GM18868 (cell line): ENCODE measurements at regions not wholly inside any gene's neighbourhood (a gene's known extent, or its start where the extent isn't known, plus 50 kb on each side); places are given as distances from the start of the nearest gene placed in this dataset.
"Not testable (repeated sequence)": the region's sequence is repeated elsewhere in the genome, so short reads cannot be mapped to it uniquely, and the experiment has no call there.

ENCODE experiments used
- ATAC-seq: cut with Tn5 transposase; IDR thresholded peaks from one replicate; pipeline ENCODE4 v1.9.1; 2021; ENCODE audit warnings: mild to moderate bottlenecking, moderate library complexity; ENCODE audit not compliant: unreplicated experiment

GRCh38 chr13:80684217-80684991, 343.5 kb upstream of the SPRY2 start:
- ATAC-seq = no peak

- no peak for ATAC-seq
These were observed 339.9 kb upstream of the SPRY2 start for GRCh38 chr13:80680786-80681366.

- ATAC-seq = no peak
These were observed 338.5 kb upstream of the SPRY2 start for GRCh38 chr13:80679423-80679822.

GRCh38 chr13:80677227-80677626, 336.3 kb upstream of the SPRY2 start:
- no peak for ATAC-seq

- not testable (repeated sequence) for ATAC-seq
These were observed 334.5 kb upstream of the SPRY2 start for GRCh38 chr13:80675442-80675841.

GRCh38 chr13:80671773-80672172, 330.8 kb upstream of the SPRY2 start:
- no peak for ATAC-seq

GRCh38 chr13:80669112-80669511, 328.2 kb upstream of the SPRY2 start:
- no peak for ATAC-seq

GRCh38 chr13:80668452-80668851, 327.5 kb upstream of the SPRY2 start:
- no peak for ATAC-seq

GRCh38 chr13:80666782-80667552, 326.0 kb upstream of the SPRY2 start:
- no peak for ATAC-seq

- no peak for ATAC-seq
These were observed 324.9 kb upstream of the SPRY2 start for GRCh38 chr13:80665792-80666333.

- ATAC-seq = no peak
These were observed 324.0 kb upstream of the SPRY2 start for GRCh38 chr13:80664950-80665349.

GRCh38 chr13:80663788-80664187, 322.9 kb upstream of the SPRY2 start:
- ATAC-seq = no peak

GRCh38 chr13:80658705-80659104, 317.8 kb upstream of the SPRY2 start:
- ATAC-seq = no peak

GRCh38 chr13:80656512-80656904, 315.6 kb upstream of the SPRY2 start:
- no peak for ATAC-seq

- ATAC-seq = no peak
These were observed 315.0 kb upstream of the SPRY2 start for GRCh38 chr13:80655778-80656511.

GRCh38 chr13:80654638-80655249, 313.8 kb upstream of the SPRY2 start:
- ATAC-seq = no peak

- ATAC-seq = no peak
These were observed 308.3 kb upstream of the SPRY2 start for GRCh38 chr13:80649274-80649673.

- no peak for ATAC-seq
These were observed 301.7 kb upstream of the SPRY2 start for GRCh38 chr13:80642641-80643040.

- ATAC-seq = no peak
These were observed 292.3 kb upstream of the SPRY2 start for GRCh38 chr13:80633251-80633650.

GRCh38 chr13:80630685-80631121, 289.8 kb upstream of the SPRY2 start:
- no peak for ATAC-seq
